HepG2 (cell line): ENCODE measurements at regions not wholly inside any gene's neighbourhood (a gene's known extent, or its start where the extent isn't known, plus 50 kb on each side); places are given as distances from the start of the nearest gene placed in this dataset.
"Not testable (repeated sequence)": the region's sequence is repeated elsewhere in the genome, so short reads cannot be mapped to it uniquely, and the experiment has no call there.

Experiments used
- ATAC-seq: fragments of 200-7000 bp; cut with Tn5 transposase; 3 replicates; pipeline ENCODE4 v1.9.1; 2020; ENCODE audit warnings: mild to moderate bottlenecking, moderate library complexity
- BruUV-seq: library from RNA; stranded (reverse); fragments of 400-500 nt; replicated peaks from 2 replicates; lab custom pipeline; 2021; lab: Mats Ljungman, UMichigan
- CTCF ChIA-PET: fragments of 300-600 bp; formaldehyde crosslinking; extraction: SDS; loops from one replicate; lab custom pipeline; 2021; ENCODE audit warnings: low total read pairs, inconsistent platforms, low intra/inter-chr PET ratio; lab: Yijun Ruan, JAX
- POLR2A ChIA-PET: fragments of 350-600 bp; sonication (Branson Sonifier 250); formaldehyde crosslinking; loops from one replicate; lab custom pipeline; 2020; ENCODE audit warnings: antibody characterized with exemption, inconsistent platforms; lab: Yijun Ruan, JAX
- DNase-seq: peaks from one replicate; pipeline ENCODE4 v3.0.0-alpha.2; 2015; ENCODE audit warnings: low spot score
- FAIRE-seq: peaks from 3 replicates; lab custom pipeline; 2011; peaks lifted over from hg19 to GRCh38; lab: Jason Lieb, UNC
- H2AFZ ChIP-seq: one replicate; pipeline ENCODE4 v1.6.1; 2011; ENCODE audit warnings: low read length, inconsistent platforms
- H3K27ac ChIP-seq: fragments of 300-600 bp; 3 replicates; pipeline ENCODE4 v1.8.0; 2011; ENCODE audit warnings: mixed run types, mild to moderate bottlenecking, mixed read lengths, low read length, inconsistent platforms; ENCODE audit not compliant: insufficient read depth; ENCODE audit errors: extremely low read length
- H3K27me3 ChIP-seq, 2 experiments: fragments of 200-600 bp in 1 of 2; 2 replicates in 1 of 2; 3 replicates in 1 of 2; pipeline versions ENCODE4 v1.6.0 to v1.8.0; 2011; ENCODE audit warnings: low read length in 2 of 2, mild to moderate bottlenecking in 2 of 2, moderate library complexity in 2 of 2, inconsistent platforms in 1 of 2; ENCODE audit not compliant: insufficient read depth in 2 of 2, control insufficient read depth in 1 of 2
- H3K36me3 ChIP-seq, 2 experiments: fragments of 200-600 bp in 1 of 2; replicated peaks in 1 of 2; 2 replicates in 1 of 2; 3 replicates in 1 of 2; pipeline versions ENCODE4 v1.5.1 to v1.8.0; 2011; ENCODE audit warnings: low read length in 2 of 2, inconsistent platforms in 1 of 2; ENCODE audit not compliant: insufficient read depth in 2 of 2, control insufficient read depth in 1 of 2
- H3K4me1 ChIP-seq: 2 replicates; pipeline ENCODE4 v1.5.1; 2012; ENCODE audit warnings: low read length, inconsistent platforms; ENCODE audit not compliant: insufficient read depth
- H3K4me2 ChIP-seq: 2 replicates; pipeline ENCODE4 v1.6.0; 2011; ENCODE audit warnings: low read depth, low read length, inconsistent platforms
- H3K4me3 ChIP-seq, 3 experiments: fragments of 200-600 bp in 1 of 3; sonication (generic), shearing (Covaris generic) in 1 of 3; replicated peaks in 1 of 3; 2 replicates each; pipeline ENCODE4 v1.5.1; 2011 to 2016; ENCODE audit warnings: low read length in 3 of 3, inconsistent platforms in 2 of 3, low read depth in 2 of 3, mild to moderate bottlenecking in 2 of 3, control low read depth in 1 of 3, mixed read lengths in 1 of 3; ENCODE audit not compliant: insufficient read depth in 1 of 3
- H3K79me2 ChIP-seq: one replicate; pipeline ENCODE4 v1.6.1; 2011; ENCODE audit warnings: low read length, inconsistent platforms; ENCODE audit not compliant: insufficient read depth
- H3K9ac ChIP-seq: 2 replicates; pipeline ENCODE4 v1.6.0; 2011; ENCODE audit warnings: mild to moderate bottlenecking, low read depth, low read length, inconsistent platforms; ENCODE audit not compliant: insufficient read depth
- H3K9me3 ChIP-seq: 2 replicates; pipeline ENCODE4 v1.5.1; 2012; ENCODE audit warnings: mild to moderate bottlenecking, low read length
- H4K20me1 ChIP-seq: 2 replicates; pipeline ENCODE4 v1.6.0; 2011; ENCODE audit warnings: inconsistent platforms, mild to moderate bottlenecking, low read length, moderate library complexity; ENCODE audit not compliant: insufficient read depth
- ATF1 ChIP-seq: IDR thresholded peaks from 2 replicates; pipeline ENCODE4 v1.6.1; 2016; ENCODE audit warnings: mild to moderate bottlenecking, control low read depth
- CREB3 ChIP-seq: sonication (generic); formaldehyde crosslinking; IDR thresholded peaks from 2 replicates; pipeline ENCODE4 v1.5.0; 2020; ENCODE audit warnings: missing genetic modification reagents
- EED ChIP-seq: sonication (generic); formaldehyde crosslinking; IDR thresholded peaks from 2 replicates; pipeline ENCODE4 v1.5.0; 2020; ENCODE audit warnings: mild to moderate bottlenecking, missing genetic modification reagents
- HHEX ChIP-seq: IDR thresholded peaks from 2 replicates; pipeline ENCODE4 v1.6.1; 2016; ENCODE audit warnings: control low read depth
- IRF2 ChIP-seq: IDR thresholded peaks from 2 replicates; pipeline ENCODE4 v1.6.1; 2018; ENCODE audit warnings: missing genetic modification reagents, missing compliant biosample characterization
- MAFG ChIP-seq: sonication (generic); formaldehyde crosslinking; IDR thresholded peaks from 2 replicates; pipeline ENCODE4 v1.5.1; 2020; ENCODE audit warnings: mild to moderate bottlenecking, missing genetic modification reagents
- MED13 ChIP-seq: sonication (generic); formaldehyde crosslinking; IDR thresholded peaks from 2 replicates; pipeline ENCODE4 v1.5.0; 2020; ENCODE audit warnings: missing genetic modification reagents
- NCOA5 ChIP-seq: sonication (generic); formaldehyde crosslinking; IDR thresholded peaks from 2 replicates; pipeline ENCODE4 v1.4.0; 2020; ENCODE audit warnings: missing genetic modification reagents
- NFIB ChIP-seq: sonication (generic); formaldehyde crosslinking; IDR thresholded peaks from 2 replicates; pipeline ENCODE4 v1.9.0; 2021; ENCODE audit warnings: missing genetic modification reagents, mild to moderate bottlenecking, borderline replicate concordance
- NR2C2 ChIP-seq: sonication (generic); formaldehyde crosslinking; IDR thresholded peaks from 2 replicates; pipeline ENCODE4 v1.4.0; 2020; ENCODE audit warnings: missing genetic modification reagents, mild to moderate bottlenecking, moderate library complexity, borderline replicate concordance
- TBP ChIP-seq: sonication (generic); formaldehyde crosslinking; IDR thresholded peaks from 2 replicates; pipeline ENCODE4 v1.5.0; 2020; ENCODE audit warnings: missing genetic modification reagents
- THAP7 ChIP-seq: sonication (generic); formaldehyde crosslinking; IDR thresholded peaks from 2 replicates; pipeline ENCODE4 v1.8.1; 2023; ENCODE audit warnings: mild to moderate bottlenecking, missing genetic modification reagents
- ZNF333 ChIP-seq: sonication (generic); formaldehyde crosslinking; IDR thresholded peaks from 2 replicates; pipeline ENCODE4 v1.4.0; 2020; ENCODE audit warnings: mild to moderate bottlenecking, missing genetic modification reagents, borderline replicate concordance
- ZNF441 ChIP-seq: sonication (generic); formaldehyde crosslinking; IDR thresholded peaks from 2 replicates; pipeline ENCODE4 v1.7.0; 2021; ENCODE audit warnings: missing genetic modification reagents, borderline replicate concordance
- ZNF563 ChIP-seq: sonication (generic); formaldehyde crosslinking; IDR thresholded peaks from 2 replicates; pipeline ENCODE4 v1.8.0; 2022; ENCODE audit warnings: mild to moderate bottlenecking, moderate library complexity, missing genetic modification reagents
- ZNF619 ChIP-seq: sonication (generic); formaldehyde crosslinking; IDR thresholded peaks from 2 replicates; pipeline ENCODE4 v1.4.0; 2020; ENCODE audit warnings: mild to moderate bottlenecking, missing genetic modification reagents
- ZNF709 ChIP-seq: sonication (generic); formaldehyde crosslinking; IDR thresholded peaks from 2 replicates; pipeline ENCODE4 v1.5.0; 2020; ENCODE audit warnings: mild to moderate bottlenecking, missing genetic modification reagents
- ZSCAN25 ChIP-seq: sonication (generic); formaldehyde crosslinking; IDR thresholded peaks from 2 replicates; pipeline ENCODE4 v1.8.0; 2022; ENCODE audit warnings: mild to moderate bottlenecking, missing genetic modification reagents
- ZXDC ChIP-seq: sonication (generic); formaldehyde crosslinking; IDR thresholded peaks from 2 replicates; pipeline ENCODE4 v1.5.0; 2020; ENCODE audit warnings: mild to moderate bottlenecking, missing genetic modification reagents
- WGBS: methylation state at CpG from one replicate; pipeline ENCODE4 v1.1.6; 2017; ENCODE audit warnings: low lambda C conversion rate; 5-methylcytosine and 5-hydroxymethylcytosine counted together
- in situ Hi-C: cut with HindIII; loops from 2 replicates; pipeline ENCODE4 v1.10.0; 2017; ENCODE audit warnings: low pct_unique_long_range_greater_than_20kb; ENCODE audit not compliant: extremely low pct_ligation_motif_present
- intact Hi-C: fragments of 100-400 bp; cut with micrococcal nuclease; formaldehyde crosslinking; loops from one replicate; pipeline ENCODE4 v1.10.0; 2022; ENCODE audit not compliant: unreplicated experiment

GRCh38 chr7:81831883-81832282 lies 62.0 kb upstream of the HGF start:
- FAIRE-seq (no peak), DNase-seq (no peak), ATAC-seq (no peak)
- POLR2A ChIA-PET, result no interaction called here
- Histone ChIP-seq H3K9me3 (peaks cover 20% of the 10 kb centered on the region), H3K4me1 (no peaks in the 10 kb centered on the region), H3K4me3 (no peak overlapping the region), H2AFZ (no peak overlapping the region), H3K27me3 (no peaks in the 10 kb centered on the region), H3K4me2 (no peak overlapping the region), H3K79me2 (no peaks in the 10 kb centered on the region), H3K9ac (no peak overlapping the region), H3K36me3 (no peaks in the 10 kb centered on the region), H3K27ac (no peak overlapping the region), H4K20me1 (no peaks in the 10 kb centered on the region)
- in situ Hi-C loops, result no loop called here
- CTCF ChIA-PET, result no interaction called here
- intact Hi-C loops, result no loop called here
- TF ChIP-seq NR2C2 (no peak), CREB3 (no peak), NCOA5 (CRISPR knock-in tag) (no peak), ATF1 (CRISPR knock-in tag) (no peak), ZNF441 (CRISPR knock-in tag) (no peak), TBP (no peak), ZSCAN25 (no peak), MED13 (CRISPR knock-in tag) (no peak), MAFG (no peak), EED (CRISPR knock-in tag) (no peak), ZNF709 (CRISPR knock-in tag) (no peak), IRF2 (no peak), ZNF563 (no peak), THAP7 (CRISPR knock-in tag) (no peak), ZNF619 (CRISPR knock-in tag) (no peak), NFIB (CRISPR knock-in tag) (no peak), ZNF333 (CRISPR knock-in tag) (no peak), ZXDC (CRISPR knock-in tag) (no peak), HHEX (CRISPR knock-in tag) (no peak)
- no TSS peak for BruUV-seq

- DNase-seq, ATAC-seq, intact Hi-C loops, FAIRE-seq, H3K27me3 ChIP-seq, H3K9ac ChIP-seq, H3K79me2 ChIP-seq, in situ Hi-C loops, H3K36me3 ChIP-seq, H3K4me1 ChIP-seq, BruUV-seq, H3K4me2 ChIP-seq, H4K20me1 ChIP-seq, H3K4me3 ChIP-seq, H3K27ac ChIP-seq, CTCF ChIA-PET, H2AFZ ChIP-seq, POLR2A ChIA-PET: not testable (repeated sequence)
- peaks cover 20% of the 10 kb centered on the region for H3K9me3 ChIP-seq
- WGBS, result 7% methylated on average over 3 of the region's 4 CpGs
Measured at GRCh38 chr7:81829511-81829910, 59.7 kb upstream of the HGF start.
